ENCODE measurements at regions not wholly inside any gene's neighbourhood (a gene's known extent, or its start where the extent isn't known, plus 50 kb on each side); places are given as distances from the start of the nearest gene placed in this dataset.

DNA sequence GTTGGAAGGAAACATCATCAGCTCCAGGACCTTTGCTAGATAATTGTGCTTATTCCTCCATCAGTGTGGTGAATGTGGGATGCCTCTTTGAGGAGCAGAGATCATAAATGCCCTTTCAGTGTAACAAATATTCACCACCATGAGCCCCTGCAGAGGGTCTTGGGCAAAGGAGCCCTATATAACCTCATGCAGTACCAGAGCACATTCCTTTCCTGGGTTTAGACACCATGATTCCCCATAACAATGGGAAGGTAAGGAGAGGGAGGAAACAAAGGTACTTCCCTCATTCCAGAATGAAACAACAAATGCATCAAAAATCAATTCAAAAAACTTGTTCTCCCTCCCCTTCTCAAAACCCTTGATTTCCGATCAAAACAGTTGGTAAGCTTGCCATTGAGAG is 103.4 kb upstream of the PROX1 start:
- Histone ChIP-seq H3K27ac (no peak overlapping the region), H3K36me3 (no peaks in the 10 kb centered on the region), H3K9me3 (no peaks in the 10 kb centered on the region), H3K4me1 (no peaks in the 10 kb centered on the region), H3K4me3 (no peak overlapping the region), H3K27me3 (ENCODE audit: low read depth) (no peaks in the 10 kb centered on the region)
- TF ChIP-seq, protein P1, sequence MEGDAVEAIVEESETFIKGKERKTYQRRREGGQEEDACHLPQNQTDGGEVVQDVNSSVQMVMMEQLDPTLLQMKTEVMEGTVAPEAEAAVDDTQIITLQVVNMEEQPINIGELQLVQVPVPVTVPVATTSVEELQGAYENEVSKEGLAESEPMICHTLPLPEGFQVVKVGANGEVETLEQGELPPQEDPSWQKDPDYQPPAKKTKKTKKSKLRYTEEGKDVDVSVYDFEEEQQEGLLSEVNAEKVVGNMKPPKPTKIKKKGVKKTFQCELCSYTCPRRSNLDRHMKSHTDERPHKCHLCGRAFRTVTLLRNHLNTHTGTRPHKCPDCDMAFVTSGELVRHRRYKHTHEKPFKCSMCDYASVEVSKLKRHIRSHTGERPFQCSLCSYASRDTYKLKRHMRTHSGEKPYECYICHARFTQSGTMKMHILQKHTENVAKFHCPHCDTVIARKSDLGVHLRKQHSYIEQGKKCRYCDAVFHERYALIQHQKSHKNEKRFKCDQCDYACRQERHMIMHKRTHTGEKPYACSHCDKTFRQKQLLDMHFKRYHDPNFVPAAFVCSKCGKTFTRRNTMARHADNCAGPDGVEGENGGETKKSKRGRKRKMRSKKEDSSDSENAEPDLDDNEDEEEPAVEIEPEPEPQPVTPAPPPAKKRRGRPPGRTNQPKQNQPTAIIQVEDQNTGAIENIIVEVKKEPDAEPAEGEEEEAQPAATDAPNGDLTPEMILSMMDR (IDR thresholded peaks at IDR 0.05), result no peak
- ATAC-seq (no peak), DNase-seq (no peak)
- intact Hi-C loops (cut with DNase I), result no loop called here

DNA sequence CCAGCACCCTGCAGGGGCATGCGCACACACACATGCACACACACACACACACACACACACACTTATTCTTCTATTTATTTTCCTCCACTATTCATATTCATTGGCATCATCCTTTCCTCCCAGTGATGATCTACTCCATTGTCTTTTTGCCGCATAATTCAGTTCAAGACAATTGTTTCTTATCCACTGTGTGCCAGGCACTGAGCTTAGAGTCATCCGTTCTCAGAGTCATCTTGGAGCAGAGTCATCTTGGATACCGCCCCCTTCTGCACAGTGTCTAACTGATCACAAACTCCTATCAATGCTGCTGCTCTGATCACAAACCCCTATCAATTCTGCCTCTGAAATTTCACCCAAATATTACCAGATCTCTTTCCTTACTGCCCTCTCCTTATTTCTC is 102.8 kb upstream of the PROX1 start:
- no peak for ATAC-seq

DNA sequence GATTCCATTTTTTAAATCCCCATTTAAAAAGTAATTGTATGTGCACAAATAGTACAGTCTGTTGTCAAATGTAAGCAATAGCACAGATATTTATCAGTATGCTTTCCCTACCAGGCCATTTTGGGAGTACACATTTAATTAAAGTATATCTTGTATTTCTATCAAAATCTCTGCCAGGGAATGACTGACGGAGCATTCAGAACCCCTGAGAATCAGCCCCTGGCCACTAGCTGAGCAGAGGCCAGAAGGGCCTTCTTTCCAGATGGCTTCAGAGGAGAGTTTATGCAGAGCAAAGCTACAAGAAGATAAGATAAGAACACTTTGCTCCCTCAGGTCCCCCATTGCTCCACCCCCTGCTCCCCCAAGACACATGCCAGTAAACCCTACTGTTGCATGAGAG is 99.9 kb upstream of the PROX1 start:
- intact Hi-C loops (cut with DNase I), result no loop called here
- Histone ChIP-seq H3K27ac (no peak overlapping the region), H3K36me3 (no peaks in the 10 kb centered on the region), H3K27me3 (ENCODE audit: low read depth) (no peaks in the 10 kb centered on the region), H3K4me1 (no peaks in the 10 kb centered on the region), H3K4me3 (no peak overlapping the region), H3K9me3 (no peaks in the 10 kb centered on the region)
- TF ChIP-seq, protein P1 (IDR thresholded peaks at IDR 0.05), result no peak
- ATAC-seq, result no peak
- DNase-seq, result no peak

More for the DNA sequence above, 102.8 kb upstream of the PROX1 start:
- no peak overlapping the region for H3K27ac ChIP-seq
- no peaks in the 10 kb centered on the region for H3K36me3 ChIP-seq
- no peak for DNase-seq
- no peaks in the 10 kb centered on the region for H3K4me1 ChIP-seq
- H3K9me3 ChIP-seq, result no peaks in the 10 kb centered on the region
- no peaks in the 10 kb centered on the region for H3K27me3 ChIP-seq (ENCODE audit: low read depth)
- intact Hi-C loops (cut with DNase I), result no loop called here
- TF ChIP-seq, protein P1 (IDR thresholded peaks at IDR 0.05), result no peak
- no peak overlapping the region for H3K4me3 ChIP-seq

DNA sequence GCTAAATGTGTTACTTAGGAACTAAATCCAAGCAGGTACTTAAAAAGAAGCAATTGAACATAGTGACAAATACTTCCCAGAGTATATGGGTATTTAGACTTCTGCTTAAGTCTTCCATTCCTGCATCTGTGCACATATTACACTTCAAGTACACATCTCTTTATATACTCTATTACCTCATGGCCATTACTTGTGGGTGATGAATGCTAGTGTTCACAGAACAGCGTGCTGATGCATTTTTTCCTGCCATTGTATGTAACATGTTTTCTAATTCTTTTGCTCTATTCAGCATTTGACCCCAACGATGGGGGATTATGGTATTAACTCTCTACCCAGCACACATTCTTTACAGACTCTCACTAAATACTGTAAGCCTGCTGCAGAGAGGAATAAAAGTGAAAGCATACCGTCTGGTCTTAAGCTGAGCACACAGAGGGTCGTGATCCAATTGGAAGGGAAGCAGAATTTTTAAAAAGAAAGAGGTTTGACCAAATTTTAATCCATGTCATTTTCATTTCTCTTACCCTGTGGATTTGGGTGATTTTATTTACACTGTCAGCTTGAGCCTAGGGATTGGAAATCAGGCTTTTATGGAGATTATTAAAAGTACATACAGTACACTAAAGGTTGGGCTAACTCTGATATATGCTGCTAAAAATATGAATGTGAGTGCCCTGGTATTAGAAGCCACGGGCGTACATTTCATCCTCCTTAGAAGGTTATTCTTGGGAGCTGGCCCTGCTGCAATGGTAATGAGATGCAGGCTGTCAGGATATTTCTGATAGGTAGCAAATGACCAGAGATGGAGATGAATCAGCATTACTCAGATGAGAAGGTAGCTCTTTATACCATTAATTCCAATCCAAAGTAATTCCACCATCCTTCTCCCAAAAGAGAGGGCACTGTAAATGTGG is 95.5 kb upstream of the PROX1 start:
- no peak for DNase-seq
- no peak overlapping the region for H3K27ac ChIP-seq
- TF ChIP-seq, protein P1 (IDR thresholded peaks at IDR 0.05), result no peak

DNA sequence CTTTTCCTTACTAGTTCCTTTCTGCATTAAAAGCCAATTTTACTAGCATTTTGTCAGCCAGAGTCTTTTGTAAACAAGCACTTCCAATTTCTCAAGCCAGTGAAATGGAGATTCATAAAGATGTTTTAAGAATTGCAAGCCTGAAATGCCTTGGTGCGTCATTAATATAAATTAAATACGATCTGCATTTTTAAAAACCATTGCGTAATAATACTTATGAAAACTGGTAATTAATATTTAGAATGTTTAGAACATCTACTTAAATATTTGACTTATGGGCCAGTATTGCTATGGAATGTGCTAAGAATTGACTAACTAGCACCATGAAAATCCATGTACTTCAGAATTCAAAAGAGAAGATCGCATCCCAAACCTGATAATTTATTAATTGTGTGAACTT is 89.1 kb upstream of the PROX1 start:
- TF ChIP-seq, protein P1 (IDR thresholded peaks at IDR 0.05), result no peak

More for the DNA sequence above, 95.5 kb upstream of the PROX1 start:
- H3K4me1 ChIP-seq, result no peaks in the 10 kb centered on the region
- intact Hi-C loops (cut with DNase I), result no loop called here
- H3K4me3 ChIP-seq, result no peak overlapping the region
- no peaks in the 10 kb centered on the region for H3K36me3 ChIP-seq
- no peak for ATAC-seq
- no peaks in the 10 kb centered on the region for H3K9me3 ChIP-seq
- H3K27me3 ChIP-seq (ENCODE audit: low read depth), result no peaks in the 10 kb centered on the region

More for the DNA sequence above, 89.1 kb upstream of the PROX1 start:
- H3K27me3 ChIP-seq (ENCODE audit: low read depth), result no peaks in the 10 kb centered on the region
- H3K36me3 ChIP-seq, result no peaks in the 10 kb centered on the region
- no peaks in the 10 kb centered on the region for H3K4me1 ChIP-seq
- DNase-seq (no peak), ATAC-seq (no peak)
- intact Hi-C loops (cut with DNase I), result no loop called here
- H3K27ac ChIP-seq, result no peak overlapping the region
- no peaks in the 10 kb centered on the region for H3K9me3 ChIP-seq
- no peak overlapping the region for H3K4me3 ChIP-seq

Data from lower lobe of right lung (tissue), 2 donors.